SHP77 (cell line): ENCODE measurements at regions not wholly inside any gene's neighbourhood (a gene's known extent, or its start where the extent isn't known, plus 50 kb on each side); places are given as distances from the start of the nearest gene placed in this dataset.
"Not testable (repeated sequence)": the region's sequence is repeated elsewhere in the genome, so short reads cannot be mapped to it uniquely, and the experiment has no call there.

Experiments used
- DNase-seq, 2 experiments: peaks; one replicate each; lab custom pipeline; 2025; lab: John Stamatoyannopoulos, UW

GRCh38 chr15:79659691-79660090 lies 227.6 kb downstream of the MINAR1 start:
- no peak for DNase-seq

GRCh38 chr15:79661411-79661810 lies 229.3 kb downstream of the MINAR1 start:
- DNase-seq = no peak

- DNase-seq = no peak
Observed at GRCh38 chr15:79673416-79674123, 223.2 kb downstream of the MTHFS start.

- no peak for DNase-seq
Observed at GRCh38 chr15:79674124-79674465, 222.7 kb downstream of the MTHFS start.

- no peak for DNase-seq
Observed at GRCh38 chr15:79675982-79676381, 220.8 kb downstream of the MTHFS start.

GRCh38 chr15:79676621-79677020 lies 220.2 kb downstream of the MTHFS start:
- DNase-seq = no peak

GRCh38 chr15:79677241-79677640 lies 219.6 kb downstream of the MTHFS start:
- no peak for DNase-seq

- DNase-seq = no peak
Observed at GRCh38 chr15:79678032-79678701, 218.6 kb downstream of the MTHFS start.

- no peak for DNase-seq
Observed at GRCh38 chr15:79680720-79681119, 216.1 kb downstream of the MTHFS start.

- no peak for DNase-seq
Observed at GRCh38 chr15:79682285-79682684, 214.5 kb downstream of the MTHFS start.

GRCh38 chr15:79682851-79683288 lies 213.9 kb downstream of the MTHFS start:
- no peak for DNase-seq

GRCh38 chr15:79689030-79689429 lies 207.8 kb downstream of the MTHFS start:
- DNase-seq = no peak

GRCh38 chr15:79700951-79701480 lies 195.8 kb downstream of the MTHFS start:
- DNase-seq = no peak

- DNase-seq = no peak
Observed at GRCh38 chr15:79702621-79703020, 194.2 kb downstream of the MTHFS start.

GRCh38 chr15:79721256-79721655 lies 175.6 kb downstream of the MTHFS start:
- no peak for DNase-seq

- DNase-seq = no peak
Observed at GRCh38 chr15:79724312-79724711, 172.5 kb downstream of the MTHFS start.

- DNase-seq = no peak
Observed at GRCh38 chr15:79724804-79725203, 172.0 kb downstream of the MTHFS start.

- no peak for DNase-seq
Observed at GRCh38 chr15:79728867-79729266, 167.9 kb downstream of the MTHFS start.

GRCh38 chr15:79736435-79737000 lies 160.3 kb downstream of the MTHFS start:
- DNase-seq = no peak

- no peak for DNase-seq
Observed at GRCh38 chr15:79738143-79738542, 158.7 kb downstream of the MTHFS start.

GRCh38 chr15:79740561-79740960 lies 156.3 kb downstream of the MTHFS start:
- no peak for DNase-seq

GRCh38 chr15:79743032-79743431 lies 153.8 kb downstream of the MTHFS start:
- DNase-seq = no peak

- not testable (repeated sequence) for DNase-seq
Observed at GRCh38 chr15:79744485-79744884, 152.3 kb downstream of the MTHFS start.
